Glomerular endothelial cell (primary cell): ENCODE measurements at regions not wholly inside any gene's neighbourhood (a gene's known extent, or its start where the extent isn't known, plus 50 kb on each side); places are given as distances from the start of the nearest gene placed in this dataset.
A peak's percentile ranks its signal among the peaks of the same experiment; 100 is the strongest.

Source experiments
- DNase-seq: peaks from one replicate; pipeline ENCODE4 v3.0.0-alpha.2; 2011; ENCODE audit warnings: low read depth, low spot score; ENCODE audit errors: extremely low read depth

DNA sequence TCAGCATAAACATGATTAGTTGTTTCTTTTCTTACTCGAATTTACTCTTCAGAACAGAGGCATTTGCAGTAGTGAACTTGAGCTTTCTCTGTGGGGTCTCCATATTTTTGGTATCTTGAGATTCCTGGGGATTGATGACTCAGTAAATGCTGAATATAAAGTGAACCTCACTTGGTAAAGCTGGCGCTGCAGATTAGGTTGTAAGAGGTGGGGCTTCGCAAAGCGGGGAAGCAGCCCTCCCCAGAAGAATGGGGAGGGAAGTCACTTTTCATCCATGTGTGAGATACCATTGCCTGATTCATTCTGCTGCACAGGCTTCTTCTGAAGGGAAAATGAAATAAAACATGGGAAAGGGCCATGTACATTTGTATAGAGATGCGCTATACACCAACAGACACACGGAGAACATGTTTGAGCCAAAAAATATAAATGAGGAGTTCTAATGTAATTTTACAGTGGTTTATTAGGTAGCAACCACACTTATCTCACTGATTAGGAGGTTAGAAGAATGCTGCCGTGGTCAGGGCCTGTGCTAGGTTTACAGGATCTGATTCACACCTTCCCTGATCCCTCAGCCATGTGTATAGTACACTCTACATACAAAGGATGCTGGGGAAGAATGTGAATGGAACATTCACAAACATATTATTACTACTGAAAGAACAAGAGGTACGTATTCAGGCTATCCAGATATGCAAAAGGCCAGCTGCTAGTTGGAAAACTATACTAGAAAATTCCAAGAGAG is 63.5 kb downstream of the DNTTIP2 start:
- DNase-seq: no peak

DNA sequence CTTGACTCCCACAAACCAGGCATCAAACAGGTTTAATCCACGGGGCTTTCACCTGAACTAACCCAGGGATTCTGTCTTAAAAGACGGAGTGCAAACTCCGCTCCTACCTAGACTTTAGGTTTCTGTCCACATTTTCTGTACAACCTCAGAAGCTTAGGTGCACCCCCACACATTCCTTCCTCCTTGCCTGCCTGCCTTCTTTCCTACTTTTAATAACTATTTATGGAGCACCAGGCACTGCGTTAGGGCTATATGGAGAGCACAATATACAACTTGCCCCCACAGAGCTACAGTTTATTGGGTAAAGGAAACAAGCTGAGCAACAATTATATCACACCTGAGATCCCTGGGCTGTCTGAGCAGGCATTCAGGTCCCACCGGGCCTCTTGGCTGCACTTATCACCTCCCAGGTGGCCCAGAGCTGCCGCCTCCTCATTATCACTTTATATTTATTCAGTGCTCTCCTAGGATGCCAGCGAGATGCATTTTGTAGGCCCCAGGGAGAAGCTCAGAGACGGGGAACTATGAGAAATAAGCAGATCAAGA is 64.1 kb downstream of the DNTTIP2 start:
- no peak for DNase-seq

GRCh38 chr1:93814059-93814794 is 64.8 kb downstream of the DNTTIP2 start:
- peak; percentile 88 for DNase-seq

DNA sequence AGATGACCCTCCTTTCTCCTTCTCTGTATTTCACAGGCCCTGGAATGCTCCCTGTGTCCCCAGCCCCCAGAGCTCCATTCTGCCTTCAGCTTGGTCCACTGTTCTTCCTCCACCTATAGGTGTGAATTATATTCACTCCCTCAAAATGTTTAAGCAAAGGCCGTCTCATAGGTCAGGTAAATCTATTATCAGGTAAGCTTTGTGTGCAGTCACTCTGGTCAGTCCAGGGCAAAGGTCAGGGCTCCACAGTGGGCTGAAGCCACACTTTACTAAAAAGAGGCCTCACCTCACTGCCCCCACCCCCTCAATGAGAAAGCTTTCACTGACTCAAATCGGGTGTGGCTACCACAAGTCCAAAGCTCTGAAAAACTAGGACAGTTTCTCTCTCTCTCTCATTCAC is 65.9 kb downstream of the DNTTIP2 start:
- DNase-seq: no peak

GRCh38 chr1:93811326-93812065 is 67.5 kb downstream of the DNTTIP2 start:
- no peak for DNase-seq

GRCh38 chr1:93810316-93810715 is 68.7 kb downstream of the DNTTIP2 start:
- no peak for DNase-seq

DNA sequence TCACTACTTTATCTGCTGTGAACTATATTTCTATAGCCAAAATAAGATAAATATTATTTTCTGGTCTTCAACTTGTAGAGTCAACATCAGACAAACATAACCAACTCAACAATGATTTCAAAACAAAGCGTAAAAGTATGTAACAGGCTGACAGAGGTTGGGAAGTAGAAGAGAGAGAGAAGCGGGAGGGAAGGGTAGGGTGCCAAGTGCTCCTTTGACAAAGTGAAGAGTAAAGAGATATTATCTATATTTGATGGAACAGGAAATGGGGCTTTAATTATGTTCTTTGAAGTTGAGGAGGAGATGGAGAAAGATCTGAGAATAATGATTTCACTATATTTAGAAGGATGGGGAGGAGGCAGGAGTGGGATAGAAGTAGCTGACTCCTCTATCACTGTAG is 70.1 kb downstream of the DNTTIP2 start:
- no peak for DNase-seq

GRCh38 chr1:93807311-93807930 is 71.6 kb downstream of the DNTTIP2 start:
- no peak for DNase-seq

DNA sequence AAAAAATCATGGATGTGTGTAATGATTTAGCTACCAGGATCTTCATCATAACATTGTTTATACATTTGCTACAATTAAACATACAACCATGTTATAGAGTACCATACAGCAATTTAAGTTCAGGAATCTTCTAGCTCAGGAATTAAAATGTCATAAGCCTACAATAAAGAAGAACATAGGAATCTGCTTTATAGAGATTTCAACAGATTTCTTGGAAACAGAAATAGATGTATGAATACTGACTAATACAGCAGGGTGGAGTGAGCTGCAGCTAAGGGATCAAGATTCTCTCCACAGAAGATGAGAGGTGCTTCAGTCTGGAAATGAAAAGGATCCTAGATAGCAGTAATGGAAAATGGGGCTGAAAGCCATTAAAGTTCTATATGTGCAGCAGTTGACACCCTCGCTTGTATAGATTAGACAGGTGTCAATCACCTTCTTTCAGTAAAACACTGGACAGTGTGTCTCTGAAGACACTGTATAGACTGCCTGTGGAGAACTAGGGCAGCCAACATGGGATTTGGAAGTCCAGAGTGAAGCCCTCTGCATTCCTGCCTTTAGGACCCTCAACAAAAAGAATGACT is 73.9 kb downstream of the DNTTIP2 start:
- DNase-seq: no peak

DNA sequence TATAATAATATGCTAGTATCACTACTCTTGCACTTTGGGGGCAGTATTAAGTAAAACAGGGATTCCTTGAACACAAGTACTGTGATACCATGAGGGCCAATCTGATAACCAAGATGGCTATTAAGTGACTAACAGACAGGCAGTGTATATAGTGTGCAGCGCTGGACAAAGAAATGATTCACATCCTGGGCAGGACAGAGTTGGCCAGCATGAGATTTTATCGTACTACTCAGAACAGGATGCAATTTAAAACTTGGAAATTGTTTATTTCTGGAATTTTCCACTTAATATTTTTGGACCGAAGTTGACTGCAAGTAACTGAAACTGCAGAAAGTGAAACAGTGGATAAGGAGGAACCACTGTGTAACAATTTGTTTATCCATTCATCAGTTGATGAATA is 74.6 kb downstream of the DNTTIP2 start:
- peak; percentile 93 for DNase-seq

DNA sequence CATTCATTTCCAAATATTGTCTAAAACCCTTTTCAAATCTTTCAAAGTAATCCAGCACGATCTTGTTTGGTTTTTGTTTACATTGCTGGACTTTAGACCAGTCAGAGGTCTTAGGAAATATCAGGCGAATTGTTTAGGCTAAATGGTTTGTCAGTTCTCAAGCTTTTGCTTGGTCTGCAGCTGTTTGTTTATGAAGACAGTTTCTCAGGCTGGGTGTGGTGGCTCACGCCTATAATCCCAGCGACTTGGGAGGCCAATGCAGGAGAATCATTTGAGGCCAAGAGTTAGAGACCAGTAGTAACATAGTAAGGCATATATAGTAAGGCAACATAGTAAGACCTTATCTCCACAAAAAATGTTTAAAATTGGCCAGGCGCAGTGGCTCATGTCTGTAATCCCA is 77.5 kb downstream of the DNTTIP2 start:
- DNase-seq: no peak

DNA sequence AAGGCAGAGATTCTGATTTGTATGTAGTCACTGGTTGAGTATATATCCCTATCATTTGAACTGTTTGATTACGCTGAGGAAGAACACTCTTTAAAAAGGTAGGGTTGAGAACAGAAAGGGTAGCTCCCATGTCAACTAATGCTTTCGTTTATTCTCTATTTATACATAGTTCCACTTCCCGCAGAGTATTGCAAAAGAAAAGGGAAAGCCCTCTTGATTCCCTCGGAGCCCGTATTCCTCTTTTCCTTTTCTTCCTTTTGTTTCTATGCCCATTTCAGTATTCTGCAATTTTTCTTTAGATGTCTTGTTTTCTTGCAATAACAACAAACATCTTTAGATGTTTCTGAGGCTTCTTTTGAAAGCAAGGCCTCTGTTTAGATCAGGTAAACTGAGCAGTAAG is 78.2 kb downstream of the DNTTIP2 start:
- no peak for DNase-seq

DNA sequence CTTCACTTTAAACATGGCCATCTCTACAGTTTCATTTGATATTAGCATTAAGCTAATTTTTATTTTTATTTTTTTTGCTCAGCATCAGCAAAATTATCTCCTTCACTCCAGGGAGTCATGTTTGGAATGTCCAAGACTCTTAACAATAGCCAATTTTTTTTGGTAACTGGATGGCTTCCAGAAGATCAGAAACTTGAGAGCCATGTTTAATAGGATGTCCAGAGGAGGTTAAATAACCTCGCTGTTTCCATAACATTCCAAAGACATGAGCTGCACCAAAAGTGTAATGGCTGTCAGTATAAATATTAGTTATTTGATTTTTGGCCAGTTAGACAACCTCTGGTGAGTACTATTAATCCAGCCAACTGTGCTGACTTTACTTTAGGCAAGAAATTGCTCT is 80.7 kb downstream of the DNTTIP2 start:
- DNase-seq: peak; percentile 68

GRCh38 chr1:93784538-93784937 is 94.5 kb downstream of the DNTTIP2 start:
- DNase-seq: no peak

DNA sequence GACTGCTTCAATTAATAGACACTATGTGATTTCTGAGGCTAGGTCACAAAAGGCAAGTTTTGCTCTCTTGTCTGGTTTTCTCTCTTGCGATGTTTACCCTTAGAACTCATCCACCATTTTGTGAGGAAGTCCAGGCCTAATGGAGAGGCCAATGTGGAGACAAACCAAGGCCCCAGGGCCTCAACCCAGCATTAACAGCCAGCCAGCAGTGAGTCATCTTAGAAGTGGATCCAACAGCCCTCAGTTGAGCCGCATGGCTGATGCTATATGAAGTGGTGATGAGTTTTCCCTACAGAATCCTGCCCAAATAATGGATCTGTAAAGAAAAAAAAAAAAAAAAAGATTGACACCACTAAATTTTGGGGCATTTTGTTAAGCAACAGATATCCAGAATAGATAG is 95.1 kb downstream of the DNTTIP2 start:
- no peak for DNase-seq

DNA sequence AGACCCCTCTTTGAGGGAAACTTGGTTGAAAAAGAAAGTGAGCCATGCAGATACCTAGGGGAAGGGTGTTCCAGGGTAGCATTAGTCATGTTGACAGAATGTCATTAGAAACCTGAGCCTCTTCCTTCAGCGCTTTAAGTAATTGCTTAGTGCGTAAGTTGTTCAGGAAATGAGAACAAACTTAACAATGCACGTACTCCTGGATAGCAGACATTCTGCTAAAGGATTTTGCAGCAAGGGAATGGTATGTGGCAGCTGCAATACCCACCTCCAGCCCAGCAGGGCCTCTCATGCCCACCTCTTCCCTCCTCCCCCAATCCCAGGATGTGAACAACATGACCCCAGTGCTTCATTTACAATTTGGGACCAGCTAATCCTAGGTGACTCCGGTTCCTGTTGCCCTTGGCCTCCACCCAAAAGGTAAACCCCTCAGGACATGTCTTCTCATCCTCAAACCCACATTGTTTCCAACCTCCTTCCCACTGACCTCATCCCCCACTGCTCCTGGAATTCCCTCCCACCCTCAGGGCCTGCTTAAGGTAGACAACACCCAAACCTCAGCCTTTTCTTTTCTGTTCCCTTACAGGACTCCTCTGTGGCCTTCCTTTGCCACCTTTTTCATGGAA is 98.0 kb upstream of the BCAR3 start:
- peak; percentile 87 for DNase-seq

DNA sequence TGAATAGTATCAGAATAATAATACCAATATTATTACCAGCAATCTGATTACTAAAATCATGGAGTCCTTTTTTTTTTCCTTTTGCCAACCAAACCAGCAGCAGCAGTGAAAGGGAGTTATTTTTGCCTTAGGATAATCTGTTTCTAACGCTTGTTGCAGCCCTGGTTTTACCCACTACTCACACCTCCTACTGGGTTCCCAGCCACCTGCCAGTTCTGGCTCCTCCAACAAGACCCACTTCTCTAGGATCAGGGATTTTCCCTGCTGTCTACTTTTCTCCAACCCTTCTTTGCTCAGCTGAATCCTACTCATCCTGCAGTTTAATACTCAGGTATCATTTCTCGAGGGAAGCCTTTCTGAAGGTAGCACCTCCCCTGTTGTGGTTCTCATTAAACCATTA is 96.8 kb upstream of the BCAR3 start:
- DNase-seq: no peak

GRCh38 chr1:93777255-93777654 is 95.6 kb upstream of the BCAR3 start:
- no peak for DNase-seq

DNA sequence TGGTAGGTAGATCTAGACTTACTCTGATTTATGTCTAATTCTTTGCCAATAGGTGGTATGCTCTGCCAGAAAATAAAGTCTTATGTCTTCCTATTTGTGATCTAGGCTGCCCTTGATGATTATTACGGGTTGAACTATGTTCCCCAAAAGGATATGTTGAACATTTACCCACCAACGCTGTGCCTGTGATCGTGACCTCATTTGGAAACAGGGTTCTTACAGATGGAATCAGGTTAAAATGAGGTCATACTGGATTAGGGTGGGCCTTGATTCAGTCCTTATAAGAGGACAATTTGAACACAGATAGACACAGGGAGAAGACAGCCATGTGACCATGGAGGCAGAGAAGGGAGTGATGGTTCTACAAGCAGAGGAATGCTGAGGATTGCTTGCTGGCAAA is 95.1 kb upstream of the BCAR3 start:
- DNase-seq: no peak

DNA sequence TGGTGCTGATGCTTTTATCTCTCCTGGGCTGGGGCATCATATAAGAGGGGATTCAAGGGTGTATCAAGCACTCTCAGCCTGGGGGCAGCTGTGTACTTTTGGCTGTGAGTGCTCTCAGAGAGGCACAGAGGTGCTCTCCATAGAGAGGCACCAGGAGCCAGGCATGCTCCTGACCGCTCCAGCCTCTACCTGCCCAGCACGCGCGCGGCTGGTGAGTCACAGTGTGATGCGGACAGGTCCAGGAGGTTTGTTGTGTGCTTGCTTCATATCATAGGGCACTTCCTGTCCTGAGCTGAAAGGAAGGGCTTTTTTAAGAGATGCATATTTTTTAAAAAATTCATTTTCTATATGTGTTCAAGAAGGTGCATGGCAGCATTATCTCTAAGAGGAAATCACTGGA is 93.6 kb upstream of the BCAR3 start:
- DNase-seq: no peak
